GM12878 (cell line): ENCODE measurements at regions not wholly inside any gene's neighbourhood (a gene's known extent, or its start where the extent isn't known, plus 50 kb on each side); places are given as distances from the start of the nearest gene placed in this dataset.

Experiments used
- CHD1 ChIP-seq: IDR thresholded peaks from 2 replicates; pipeline ENCODE4 v1.6.1; 2012; ENCODE audit warnings: low read depth, low read length, improper control_type of control experiment
- HDAC6 ChIP-seq: fragments of 200-600 bp; sonication (generic); IDR thresholded peaks from one replicate; pipeline ENCODE4 v1.8.0; 2017; ENCODE audit warnings: antibody characterized with exemption; ENCODE audit not compliant: unreplicated experiment
- NBN ChIP-seq: fragments of 450-650 bp; IDR thresholded peaks from 2 replicates; pipeline ENCODE4 v1.6.1; 2016
- NKRF ChIP-seq: fragments of 450-650 bp; conservative IDR thresholded peaks from 2 replicates; pipeline ENCODE4 v1.6.1; 2017; ENCODE audit warnings: mild to moderate bottlenecking, moderate library complexity
- POLR2A ChIP-seq: IDR thresholded peaks from 2 replicates; pipeline ENCODE4 v1.6.1; 2011; ENCODE audit warnings: low read depth, mild to moderate bottlenecking, low read length
- RAD21 ChIP-seq: IDR thresholded peaks from 2 replicates; pipeline ENCODE4 v1.6.1; 2011; ENCODE audit warnings: mild to moderate bottlenecking, low read depth, low read length, moderate library complexity; ENCODE audit not compliant: insufficient read depth
- REST ChIP-seq: IDR thresholded peaks from 2 replicates; pipeline ENCODE4 v1.6.1; 2012; ENCODE audit warnings: mild to moderate bottlenecking, low read depth, low read length
- STAT1 ChIP-seq: fragments of 450-650 bp; conservative IDR thresholded peaks from 2 replicates; pipeline ENCODE4 v1.6.1; 2014; ENCODE audit warnings: antibody characterized with exemption, mild to moderate bottlenecking
- TARDBP ChIP-seq: IDR thresholded peaks from 2 replicates; pipeline ENCODE4 v1.6.1; 2016; ENCODE audit warnings: borderline replicate concordance
- ZNF207 ChIP-seq: fragments of 450-650 bp; IDR thresholded peaks from 2 replicates; pipeline ENCODE4 v1.6.1; 2014; ENCODE audit warnings: antibody characterized with exemption, mild to moderate bottlenecking, borderline replicate concordance
- TF ChIP-seq, protein P1 (sequence below), 3 experiments: IDR thresholded peaks in 2 of 3; conservative IDR thresholded peaks in 1 of 3; 2 replicates each; pipeline ENCODE4 v1.5.1; 2011; ENCODE audit warnings: low read depth in 3 of 3, low read length in 3 of 3, mild to moderate bottlenecking in 3 of 3, control low read depth in 2 of 3, moderate library complexity in 2 of 3, inconsistent platforms in 1 of 3, mixed read lengths in 1 of 3; ENCODE audit not compliant: control insufficient read depth in 2 of 3, insufficient read depth in 1 of 3; ENCODE audit errors: extremely low read depth in 1 of 3

GRCh38 chr1:86645851-86646250 is 58.5 kb upstream of the SH3GLB1 start:
- TF ChIP-seq REST (no peak), NKRF (no peak), CHD1 (no peak), ZNF207 (no peak), TARDBP (no peak), HDAC6 (no peak), POLR2A (no peak), NBN (no peak), STAT1 (no peak), RAD21 (no peak)
- TF ChIP-seq, protein P1, sequence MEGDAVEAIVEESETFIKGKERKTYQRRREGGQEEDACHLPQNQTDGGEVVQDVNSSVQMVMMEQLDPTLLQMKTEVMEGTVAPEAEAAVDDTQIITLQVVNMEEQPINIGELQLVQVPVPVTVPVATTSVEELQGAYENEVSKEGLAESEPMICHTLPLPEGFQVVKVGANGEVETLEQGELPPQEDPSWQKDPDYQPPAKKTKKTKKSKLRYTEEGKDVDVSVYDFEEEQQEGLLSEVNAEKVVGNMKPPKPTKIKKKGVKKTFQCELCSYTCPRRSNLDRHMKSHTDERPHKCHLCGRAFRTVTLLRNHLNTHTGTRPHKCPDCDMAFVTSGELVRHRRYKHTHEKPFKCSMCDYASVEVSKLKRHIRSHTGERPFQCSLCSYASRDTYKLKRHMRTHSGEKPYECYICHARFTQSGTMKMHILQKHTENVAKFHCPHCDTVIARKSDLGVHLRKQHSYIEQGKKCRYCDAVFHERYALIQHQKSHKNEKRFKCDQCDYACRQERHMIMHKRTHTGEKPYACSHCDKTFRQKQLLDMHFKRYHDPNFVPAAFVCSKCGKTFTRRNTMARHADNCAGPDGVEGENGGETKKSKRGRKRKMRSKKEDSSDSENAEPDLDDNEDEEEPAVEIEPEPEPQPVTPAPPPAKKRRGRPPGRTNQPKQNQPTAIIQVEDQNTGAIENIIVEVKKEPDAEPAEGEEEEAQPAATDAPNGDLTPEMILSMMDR (IDR thresholded peaks at IDR 0.05 in 2 of 3, conservative IDR thresholded peaks at IDR 0.05 in 1 of 3; ENCODE audit: control insufficient read depth in 2 of 3, extremely low read depth in 1 of 3, insufficient read depth in 1 of 3, low read depth in 3 of 3, low read length in 3 of 3) = no peak
